Astrocyte (in vitro differentiated cells and primary cell): ENCODE measurements at regions not wholly inside any gene's neighbourhood (a gene's known extent, or its start where the extent isn't known, plus 50 kb on each side); places are given as distances from the start of the nearest gene placed in this dataset.
"Not testable (repeated sequence)": the region's sequence is repeated elsewhere in the genome, so short reads cannot be mapped to it uniquely, and the experiment has no call there.

Source experiments
- DNase-seq: peaks from one replicate; pipeline ENCODE4 v3.0.0-alpha.2; 2010; ENCODE audit warnings: low read depth
- FAIRE-seq: peaks from 2 replicates; lab custom pipeline; 2011; peaks lifted over from hg19 to GRCh38; lab: Jason Lieb, UNC
- H2AFZ ChIP-seq: 2 replicates; pipeline ENCODE4 v1.6.0; 2012; ENCODE audit warnings: low read depth, low read length, inconsistent platforms
- H3K27ac ChIP-seq: 2 replicates; pipeline ENCODE4 v1.5.1; 2011; ENCODE audit warnings: low read depth, low read length, inconsistent platforms
- H3K27me3 ChIP-seq: 2 replicates; pipeline ENCODE4 v1.6.0; 2011; ENCODE audit warnings: low read length, inconsistent platforms; ENCODE audit not compliant: insufficient read depth
- H3K36me3 ChIP-seq: 2 replicates; pipeline ENCODE4 v1.5.1; 2011; ENCODE audit warnings: low read length, inconsistent platforms; ENCODE audit not compliant: insufficient read depth
- H3K4me1 ChIP-seq: 2 replicates; pipeline ENCODE4 v1.5.1; 2011; ENCODE audit warnings: low read length, inconsistent platforms; ENCODE audit not compliant: insufficient read depth
- H3K4me2 ChIP-seq: 2 replicates; pipeline ENCODE4 v1.6.0; 2012; ENCODE audit warnings: low read length, inconsistent platforms
- H3K4me3 ChIP-seq: 2 replicates; pipeline ENCODE4 v1.5.1; 2011; ENCODE audit warnings: low read depth, mild to moderate bottlenecking, low read length, inconsistent platforms; ENCODE audit not compliant: insufficient read depth
- H3K79me2 ChIP-seq: 2 replicates; pipeline ENCODE4 v1.6.0; 2012; ENCODE audit warnings: mild to moderate bottlenecking, low read length, inconsistent platforms; ENCODE audit not compliant: insufficient read depth
- H3K9ac ChIP-seq: 2 replicates; pipeline ENCODE4 v1.6.0; 2012; ENCODE audit warnings: mild to moderate bottlenecking, low read length, inconsistent platforms
- H3K9me3 ChIP-seq: 2 replicates; pipeline ENCODE4 v1.5.1; 2012; ENCODE audit warnings: low read depth, mild to moderate bottlenecking, low read length, inconsistent platforms; ENCODE audit not compliant: insufficient read depth
- H4K20me1 ChIP-seq: 2 replicates; pipeline ENCODE4 v1.6.0; 2012; ENCODE audit warnings: low read length, inconsistent platforms; ENCODE audit not compliant: insufficient read depth
- H3K27ac Mint-ChIP-seq: one replicate; pipeline ENCODE4 v1.8.0; 2021; ENCODE audit warnings: mild to moderate bottlenecking, mixed read lengths; ENCODE audit not compliant: unreplicated experiment
- H3K27me3 Mint-ChIP-seq: one replicate; pipeline ENCODE4 v1.8.0; 2021; ENCODE audit warnings: low read depth, mixed read lengths; ENCODE audit not compliant: unreplicated experiment
- H3K36me3 Mint-ChIP-seq: one replicate; pipeline ENCODE4 v1.8.0; 2021; ENCODE audit warnings: low read depth, mixed read lengths; ENCODE audit not compliant: unreplicated experiment
- H3K4me1 Mint-ChIP-seq: one replicate; pipeline ENCODE4 v1.8.0; 2021; ENCODE audit warnings: low read depth, mixed read lengths; ENCODE audit not compliant: unreplicated experiment
- H3K4me3 Mint-ChIP-seq: one replicate; pipeline ENCODE4 v1.8.0; 2021; ENCODE audit warnings: mild to moderate bottlenecking, moderate library complexity, mixed read lengths; ENCODE audit not compliant: unreplicated experiment
- H3K9me3 Mint-ChIP-seq: one replicate; pipeline ENCODE4 v1.8.0; 2021; ENCODE audit warnings: mild to moderate bottlenecking, mixed read lengths; ENCODE audit not compliant: unreplicated experiment
- CTCF ChIP-seq: IDR thresholded peaks from 2 replicates; pipeline ENCODE4 v1.5.1; 2011; ENCODE audit warnings: low read depth, mild to moderate bottlenecking, inconsistent platforms, low read length, moderate library complexity; ENCODE audit not compliant: insufficient read depth
- EZH2 ChIP-seq: IDR thresholded peaks from 2 replicates; pipeline ENCODE4 v1.6.1; 2012; ENCODE audit warnings: mild to moderate bottlenecking, low read length, inconsistent platforms; ENCODE audit not compliant: insufficient read depth

- H3K4me1 ChIP-seq, result no peaks in the 10 kb centered on the region
- no peak overlapping the region for H3K9ac ChIP-seq
- Mint-ChIP-seq H3K27ac (no peak overlapping the region), H3K9me3 (no peaks in the 10 kb centered on the region), H3K36me3 (no peaks in the 10 kb centered on the region), H3K4me3 (no peak overlapping the region), H3K27me3 (no peaks in the 10 kb centered on the region), H3K4me1 (no peaks in the 10 kb centered on the region)
- no peak for TF ChIP-seq EZH2
- TF ChIP-seq CTCF, result no peak
- no peaks in the 10 kb centered on the region for H4K20me1 ChIP-seq
- no peaks in the 10 kb centered on the region for H3K9me3 ChIP-seq
- H3K27me3 ChIP-seq, result no peaks in the 10 kb centered on the region
- no peak overlapping the region for H3K27ac ChIP-seq
- no peak overlapping the region for H2AFZ ChIP-seq
- FAIRE-seq (no peak), DNase-seq (no peak)
- H3K36me3 ChIP-seq, result no peaks in the 10 kb centered on the region
- no peak overlapping the region for H3K4me2 ChIP-seq
- H3K4me3 ChIP-seq, result no peak overlapping the region
- H3K79me2 ChIP-seq, result no peaks in the 10 kb centered on the region
Observed at GRCh38 chr1:147391114-147391513, 148.6 kb downstream of the CHD1L start.

- DNase-seq, H3K36me3 ChIP-seq, H3K4me1 Mint-ChIP-seq, H3K9me3 ChIP-seq, H4K20me1 ChIP-seq, H3K27ac ChIP-seq, H3K4me3 Mint-ChIP-seq, H3K4me2 ChIP-seq, H3K9ac ChIP-seq, H3K27me3 ChIP-seq, FAIRE-seq, H3K36me3 Mint-ChIP-seq, H3K79me2 ChIP-seq, H3K4me3 ChIP-seq, H3K27ac Mint-ChIP-seq, H2AFZ ChIP-seq, H3K4me1 ChIP-seq, H3K27me3 Mint-ChIP-seq: not testable (repeated sequence)
- peaks cover 15% of the 10 kb centered on the region for H3K9me3 Mint-ChIP-seq
Observed at GRCh38 chr1:147402326-147403045, 138.8 kb upstream of the BCL9 start.

- H4K20me1 ChIP-seq, H3K4me1 Mint-ChIP-seq, H3K27ac ChIP-seq, H3K27me3 ChIP-seq, H3K4me3 ChIP-seq, H3K27ac Mint-ChIP-seq, FAIRE-seq, H3K9me3 ChIP-seq, H3K36me3 ChIP-seq, H3K4me2 ChIP-seq, DNase-seq, H3K9ac ChIP-seq, H3K4me1 ChIP-seq, H2AFZ ChIP-seq, H3K4me3 Mint-ChIP-seq, H3K36me3 Mint-ChIP-seq, H3K79me2 ChIP-seq, H3K27me3 Mint-ChIP-seq: not testable (repeated sequence)
- peaks cover 15% of the 10 kb centered on the region for H3K9me3 Mint-ChIP-seq
Observed at GRCh38 chr1:147404344-147404743, 137.0 kb upstream of the BCL9 start.
